T follicular helper cell (primary cell): ENCODE measurements at regions not wholly inside any gene's neighbourhood (a gene's known extent, or its start where the extent isn't known, plus 50 kb on each side); places are given as distances from the start of the nearest gene placed in this dataset.
"Not testable (repeated sequence)": the region's sequence is repeated elsewhere in the genome, so short reads cannot be mapped to it uniquely, and the experiment has no call there.

ENCODE experiments used
- DNase-seq: peaks from one replicate; pipeline ENCODE4 v3.0.0-alpha.2; 2020; ENCODE audit warnings: low read depth

- DNase-seq, result no peak
These were observed 303.5 kb upstream of the ST8SIA4 start for GRCh38 chr5:101206534-101206933.

- DNase-seq, result not testable (repeated sequence)
These were observed 302.0 kb upstream of the ST8SIA4 start for GRCh38 chr5:101205065-101205464.

- DNase-seq, result not testable (repeated sequence)
These were observed 277.3 kb upstream of the ST8SIA4 start for GRCh38 chr5:101180365-101180764.

- no peak for DNase-seq
These were observed 273.5 kb upstream of the ST8SIA4 start for GRCh38 chr5:101176605-101177004.

GRCh38 chr5:101174981-101175380 lies 271.9 kb upstream of the ST8SIA4 start:
- no peak for DNase-seq

- no peak for DNase-seq
These were observed 260.0 kb upstream of the ST8SIA4 start for GRCh38 chr5:101163088-101163487.

- DNase-seq, result no peak
These were observed 256.9 kb upstream of the ST8SIA4 start for GRCh38 chr5:101160002-101160401.

- DNase-seq, result no peak
These were observed 255.9 kb upstream of the ST8SIA4 start for GRCh38 chr5:101159006-101159405.

- no peak for DNase-seq
These were observed 250.4 kb upstream of the ST8SIA4 start for GRCh38 chr5:101153526-101153925.

GRCh38 chr5:101143526-101143925 lies 240.4 kb upstream of the ST8SIA4 start:
- no peak for DNase-seq

- no peak for DNase-seq
These were observed 239.0 kb upstream of the ST8SIA4 start for GRCh38 chr5:101142102-101142501.

GRCh38 chr5:101136454-101136853 lies 233.4 kb upstream of the ST8SIA4 start:
- DNase-seq, result no peak

- no peak for DNase-seq
These were observed 220.3 kb upstream of the ST8SIA4 start for GRCh38 chr5:101123363-101123762.

- no peak for DNase-seq
These were observed 209.6 kb upstream of the ST8SIA4 start for GRCh38 chr5:101112645-101113044.

GRCh38 chr5:101103874-101104273 lies 200.8 kb upstream of the ST8SIA4 start:
- DNase-seq, result no peak

GRCh38 chr5:101102506-101102905 lies 199.4 kb upstream of the ST8SIA4 start:
- DNase-seq, result no peak

- no peak for DNase-seq
These were observed 188.8 kb upstream of the ST8SIA4 start for GRCh38 chr5:101091902-101092301.

- no peak for DNase-seq
These were observed 181.3 kb upstream of the ST8SIA4 start for GRCh38 chr5:101084353-101084752.

- DNase-seq, result no peak
These were observed 177.6 kb upstream of the ST8SIA4 start for GRCh38 chr5:101080462-101081240.

GRCh38 chr5:101068298-101068697 lies 165.2 kb upstream of the ST8SIA4 start:
- no peak for DNase-seq

- DNase-seq, result no peak
These were observed 164.3 kb upstream of the ST8SIA4 start for GRCh38 chr5:101067429-101067828.

GRCh38 chr5:101062902-101063301 lies 159.8 kb upstream of the ST8SIA4 start:
- no peak for DNase-seq

- no peak for DNase-seq
These were observed 144.1 kb upstream of the ST8SIA4 start for GRCh38 chr5:101047181-101047580.

GRCh38 chr5:101045689-101046088 lies 142.6 kb upstream of the ST8SIA4 start:
- DNase-seq, result no peak
